PC-3 (cell line): ENCODE measurements at regions not wholly inside any gene's neighbourhood (a gene's known extent, or its start where the extent isn't known, plus 50 kb on each side); places are given as distances from the start of the nearest gene placed in this dataset.

Experiments
- ATAC-seq: fragments of 200-7000 bp; cut with Tn5 transposase; 2 replicates; pipeline ENCODE4 v1.9.1; 2020; ENCODE audit warnings: mild to moderate bottlenecking, moderate library complexity
- BruUV-seq: library from RNA; stranded (reverse); fragments of 400-500 nt; replicated peaks from 2 replicates; lab custom pipeline; 2021; lab: Mats Ljungman, UMichigan
- CTCF ChIA-PET: fragments of 300-600 bp; sonication (Branson Sonifier 250); formaldehyde crosslinking; loops from one replicate; lab custom pipeline; 2022; ENCODE audit warnings: antibody characterized with exemption; lab: Charles Lee
- POLR2A ChIA-PET: fragments of 300-600 bp; sonication (Branson Sonifier 250); formaldehyde crosslinking; loops from one replicate; lab custom pipeline; 2022; ENCODE audit warnings: antibody characterized with exemption; ENCODE audit not compliant: unreplicated experiment; lab: Charles Lee
- DNase-seq: peaks from one replicate; pipeline ENCODE4 v3.0.0-alpha.2; 2015
- H2AFZ ChIP-seq: fragments of 300-600 bp; sonication (generic); 2 replicates; pipeline ENCODE4 v1.6.0; 2016; ENCODE audit warnings: antibody characterized with exemption, low read length
- H3F3A ChIP-seq: fragments of 300-600 bp; sonication (generic); one replicate; pipeline ENCODE4 v1.6.0; 2017; ENCODE audit warnings: antibody characterized with exemption, low read length, control low read depth, mild to moderate bottlenecking; ENCODE audit not compliant: unreplicated experiment
- H3K27ac ChIP-seq: fragments of 300-600 bp; sonication (generic); 2 replicates; pipeline ENCODE4 v1.5.1; 2016; ENCODE audit warnings: mild to moderate bottlenecking, low read length
- H3K27me3 ChIP-seq: fragments of 300-600 bp; sonication (generic); 2 replicates; pipeline ENCODE4 v1.6.1; 2016; ENCODE audit warnings: low read length, mixed read lengths
- H3K36me3 ChIP-seq: fragments of 300-600 bp; sonication (generic); 2 replicates; pipeline ENCODE4 v1.6.1; 2016; ENCODE audit warnings: low read depth, mixed run types, low read length, mixed read lengths
- H3K4me1 ChIP-seq: fragments of 300-600 bp; sonication (generic); 2 replicates; pipeline ENCODE4 v1.5.1; 2016; ENCODE audit warnings: low read length; ENCODE audit not compliant: insufficient read depth
- H3K4me2 ChIP-seq: fragments of 300-600 bp; sonication (generic); 2 replicates; pipeline ENCODE4 v1.6.0; 2016; ENCODE audit warnings: low read length
- H3K4me3 ChIP-seq: fragments of 300-600 bp; sonication (generic); 2 replicates; pipeline ENCODE4 v1.5.1; 2016; ENCODE audit warnings: mild to moderate bottlenecking, low read length, mixed read lengths
- H3K79me2 ChIP-seq: fragments of 300-600 bp; sonication (generic); 2 replicates; pipeline ENCODE4 v1.6.1; 2017; ENCODE audit warnings: low read length, mixed read lengths
- H3K9ac ChIP-seq: fragments of 300-600 bp; sonication (generic); 2 replicates; pipeline ENCODE4 v1.6.0; 2016; ENCODE audit warnings: mild to moderate bottlenecking, low read length
- H3K9me2 ChIP-seq: fragments of 300-600 bp; sonication (generic); replicated peaks from 2 replicates; pipeline ENCODE4 v1.6.1; 2016; ENCODE audit warnings: mixed run types, low read length, mixed read lengths
- H3K9me3 ChIP-seq: fragments of 300-600 bp; sonication (generic); 2 replicates; pipeline ENCODE4 v1.6.1; 2016; ENCODE audit warnings: low read length, mixed read lengths
- H4K20me1 ChIP-seq: fragments of 300-600 bp; sonication (generic); 2 replicates; pipeline ENCODE4 v1.6.1; 2016; ENCODE audit warnings: low read length, mixed read lengths
- CTCF ChIP-seq: fragments of 300-600 bp; sonication (generic); conservative IDR thresholded peaks from 2 replicates; pipeline ENCODE4 v1.5.1; 2017; ENCODE audit warnings: antibody characterized with exemption, low read depth, mild to moderate bottlenecking, low read length
- EZH2 ChIP-seq: fragments of 300-600 bp; sonication (generic); IDR thresholded peaks from one replicate; pipeline ENCODE4 v1.6.1; 2017; ENCODE audit warnings: antibody characterized with exemption, mild to moderate bottlenecking, low read length; ENCODE audit not compliant: unreplicated experiment
- EZH2phosphoT487 ChIP-seq: fragments of 300-600 bp; sonication (generic); IDR thresholded peaks from 2 replicates; pipeline ENCODE4 v1.6.1; 2018; ENCODE audit warnings: mild to moderate bottlenecking, antibody characterized with exemption, low read length, borderline replicate concordance
- intact Hi-C: fragments of 100-400 bp; cut with micrococcal nuclease; formaldehyde crosslinking; loops from 2 replicates; pipeline ENCODE4 v1.9.0; 2023

GRCh38 chr6:82735790-82736189 lies 329.9 kb downstream of the UBE3D start:
- H3K4me1 ChIP-seq: no peaks in the 10 kb centered on the region
- DNase-seq: no peak
- BruUV-seq: no TSS peak
- CTCF ChIA-PET: no interaction called here
- POLR2A ChIA-PET: no interaction called here
- TF ChIP-seq CTCF (no peak), EZH2 (no peak), EZH2phosphoT487 (no peak)
- intact Hi-C loops: no loop called here
- no peaks in the 10 kb centered on the region for H3F3A ChIP-seq
- H3K4me2 ChIP-seq: no peak overlapping the region
- no peaks in the 10 kb centered on the region for H3K79me2 ChIP-seq
- no peaks in the 10 kb centered on the region for H3K9me2 ChIP-seq
- H3K27me3 ChIP-seq: no peaks in the 10 kb centered on the region
- no peaks in the 10 kb centered on the region for H4K20me1 ChIP-seq
- H3K9ac ChIP-seq: no peak overlapping the region
- no peak overlapping the region for H3K4me3 ChIP-seq
- no peaks in the 10 kb centered on the region for H3K9me3 ChIP-seq
- H3K36me3 ChIP-seq: no peaks in the 10 kb centered on the region
- ATAC-seq: no peak
- no peak overlapping the region for H3K27ac ChIP-seq
- no peak overlapping the region for H2AFZ ChIP-seq

GRCh38 chr6:82737965-82738364 lies 327.7 kb downstream of the UBE3D start:
- H3K27ac ChIP-seq: no peak overlapping the region
- no peaks in the 10 kb centered on the region for H3K4me1 ChIP-seq
- no peak for TF ChIP-seq CTCF
- no peak for TF ChIP-seq EZH2
- TF ChIP-seq EZH2phosphoT487: no peak
- H3F3A ChIP-seq: no peaks in the 10 kb centered on the region
- ATAC-seq (no peak), DNase-seq (no peak)
- ChIA-PET CTCF (no interaction called here), POLR2A (no interaction called here)
- no peak overlapping the region for H2AFZ ChIP-seq
- H3K4me2 ChIP-seq: no peak overlapping the region
- no peak overlapping the region for H3K4me3 ChIP-seq
- H3K36me3 ChIP-seq: no peaks in the 10 kb centered on the region
- H3K79me2 ChIP-seq: no peaks in the 10 kb centered on the region
- H3K9me2 ChIP-seq: no peaks in the 10 kb centered on the region
- no TSS peak for BruUV-seq
- no peak overlapping the region for H3K9ac ChIP-seq
- no peaks in the 10 kb centered on the region for H4K20me1 ChIP-seq
- no peaks in the 10 kb centered on the region for H3K27me3 ChIP-seq
- intact Hi-C loops: no loop called here
- H3K9me3 ChIP-seq: no peaks in the 10 kb centered on the region

GRCh38 chr6:82738773-82739172 lies 326.9 kb downstream of the UBE3D start:
- Histone ChIP-seq H4K20me1 (no peaks in the 10 kb centered on the region), H3K27me3 (no peaks in the 10 kb centered on the region), H3K4me1 (no peaks in the 10 kb centered on the region), H3K36me3 (no peaks in the 10 kb centered on the region), H3K79me2 (no peaks in the 10 kb centered on the region), H3K9me2 (no peaks in the 10 kb centered on the region), H3K4me2 (no peak overlapping the region), H3K4me3 (no peak overlapping the region), H3F3A (no peaks in the 10 kb centered on the region), H3K9ac (no peak overlapping the region), H3K9me3 (no peaks in the 10 kb centered on the region), H2AFZ (no peak overlapping the region), H3K27ac (no peak overlapping the region)
- DNase-seq: no peak
- TF ChIP-seq EZH2: no peak
- ATAC-seq: no peak
- intact Hi-C loops: no loop called here
- BruUV-seq: no TSS peak
- ChIA-PET POLR2A (no interaction called here), CTCF (no interaction called here)
